ENCODE measurements at regions not wholly inside any gene's neighbourhood (a gene's known extent, or its start where the extent isn't known, plus 50 kb on each side); places are given as distances from the start of the nearest gene placed in this dataset.
"Not testable (repeated sequence)": the region's sequence is repeated elsewhere in the genome, so short reads cannot be mapped to it uniquely, and the experiment has no call there.

GRCh38 chr14:89093083-89093730, 268.8 kb downstream of the TTC8 start:
- Histone ChIP-seq H3K4me3 (no peak overlapping the region), H3K27me3 (no peaks in the 10 kb centered on the region), H3K9me3 (replicated peaks) (no peaks in the 10 kb centered on the region; the same call in 1 of the 2 replicates), H3K4me1 (no peaks in the 10 kb centered on the region), H3K36me3 (no peaks in the 10 kb centered on the region), H3K27ac (no peak overlapping the region)
- DNase-seq: no peak

- Histone ChIP-seq H3K4me1 (no peaks in the 10 kb centered on the region), H3K36me3 (no peaks in the 10 kb centered on the region), H3K4me3 (no peak overlapping the region), H3K27ac (no peak overlapping the region), H3K9me3 (replicated peaks) (no peaks in the 10 kb centered on the region; the same call in 1 of the 2 replicates), H3K27me3 (no peaks in the 10 kb centered on the region)
- no peak for DNase-seq
Measured at GRCh38 chr14:89095036-89095435, 270.6 kb downstream of the TTC8 start.

- no peak overlapping the region for H3K27ac ChIP-seq
- no peak for DNase-seq
- H3K27me3 ChIP-seq: no peaks in the 10 kb centered on the region
- H3K4me1 ChIP-seq: no peaks in the 10 kb centered on the region
- no peaks in the 10 kb centered on the region for H3K36me3 ChIP-seq
- no peak overlapping the region for H3K4me3 ChIP-seq
- no peaks in the 10 kb centered on the region; the same call in 1 of the 2 replicates for H3K9me3 ChIP-seq (replicated peaks)
Measured at GRCh38 chr14:89096946-89097345, 272.5 kb downstream of the TTC8 start.

GRCh38 chr14:89098254-89098653, 273.8 kb downstream of the TTC8 start:
- no peak overlapping the region for H3K4me3 ChIP-seq
- DNase-seq: no peak
- no peaks in the 10 kb centered on the region for H3K27me3 ChIP-seq
- no peaks in the 10 kb centered on the region for H3K9me3 ChIP-seq (replicated peaks)
- no peaks in the 10 kb centered on the region for H3K36me3 ChIP-seq
- H3K4me1 ChIP-seq: no peaks in the 10 kb centered on the region
- H3K27ac ChIP-seq: no peak overlapping the region

GRCh38 chr14:89104171-89104817, 279.8 kb downstream of the TTC8 start:
- not testable (repeated sequence) for DNase-seq; H3K27ac ChIP-seq; H3K27me3 ChIP-seq; H3K4me3 ChIP-seq; H3K9me3 ChIP-seq (replicated peaks); H3K4me1 ChIP-seq; H3K36me3 ChIP-seq

- not testable (repeated sequence) for H3K4me1 ChIP-seq; H3K9me3 ChIP-seq (replicated peaks); H3K27me3 ChIP-seq; DNase-seq; H3K27ac ChIP-seq; H3K4me3 ChIP-seq; H3K36me3 ChIP-seq
Measured at GRCh38 chr14:89104861-89105260, 280.4 kb downstream of the TTC8 start.

Data from SJCRH30 (cell line).